Prostate gland (tissue), 2 donors: ENCODE measurements at regions not wholly inside any gene's neighbourhood (a gene's known extent, or its start where the extent isn't known, plus 50 kb on each side); places are given as distances from the start of the nearest gene placed in this dataset.

Experiments
- CTCF ChIP-seq, 4 experiments: fragments of 200-600 bp in 2 of 4; fragments of 450-650 bp in 2 of 4; sonication (generic) in 2 of 4; IDR thresholded peaks; 1 replicate in 3 of 4; 2 replicates in 1 of 4; pipeline ENCODE4 v1.5.1; 2016 to 2019; ENCODE audit warnings: antibody characterized with exemption in 4 of 4, mild to moderate bottlenecking in 2 of 4, moderate library complexity in 2 of 4
- POLR2A ChIP-seq: fragments of 450-650 bp; IDR thresholded peaks from one replicate; pipeline ENCODE4 v1.6.1; 2016; ENCODE audit warnings: antibody characterized with exemption, mild to moderate bottlenecking
- POLR2AphosphoS5 ChIP-seq: sonication (generic); formaldehyde crosslinking; IDR thresholded peaks from one replicate; pipeline ENCODE4 v1.6.1; 2017; ENCODE audit warnings: antibody characterized with exemption

- TF ChIP-seq CTCF (IDR thresholded peaks at IDR 0.05) (no peak), POLR2AphosphoS5 (no peak), POLR2A (no peak)
Measured at GRCh38 chr7:18387191-18387735, 108.3 kb upstream of the HDAC9 start.
